Astrocyte of the cerebellum (primary cell): ENCODE measurements at regions not wholly inside any gene's neighbourhood (a gene's known extent, or its start where the extent isn't known, plus 50 kb on each side); places are given as distances from the start of the nearest gene placed in this dataset.

Experiments
- DNase-seq: peaks from one replicate; pipeline ENCODE4 v3.0.0-alpha.2; 2011; ENCODE audit warnings: low read depth
- H3K4me3 ChIP-seq: 2 replicates; pipeline ENCODE4 v1.5.1; 2011; ENCODE audit warnings: mild to moderate bottlenecking, low read depth, low read length, moderate library complexity
- CTCF ChIP-seq: IDR thresholded peaks from 2 replicates; pipeline ENCODE4 v1.5.1; 2012; ENCODE audit warnings: low read length, low read depth, moderate library complexity, mild to moderate bottlenecking; ENCODE audit errors: missing control alignments
- in situ Hi-C: cut with HindIII; loops from 2 replicates; pipeline ENCODE4 v1.10.0; 2017; ENCODE audit warnings: low sequenced_read_pairs

- peak; percentile 40 for DNase-seq
- in situ Hi-C loops = loop anchor here (5.0 kb wide), 1 partner anchor 79 kb away; no protein-coding TSS in a partner anchor
- TF ChIP-seq CTCF = peak; percentile 57
- H3K4me3 ChIP-seq = no peak overlapping the region
These were observed 133.7 kb downstream of the AEBP2 start for GRCh38 chr12:19572920-19573558.

- no peak overlapping the region for H3K4me3 ChIP-seq
- in situ Hi-C loops = loop anchor here (5.0 kb wide), 1 partner anchor 78 kb away; no protein-coding TSS in a partner anchor
- TF ChIP-seq CTCF = no peak
- DNase-seq = no peak
These were observed 134.6 kb downstream of the AEBP2 start for GRCh38 chr12:19573866-19574265.

DNA sequence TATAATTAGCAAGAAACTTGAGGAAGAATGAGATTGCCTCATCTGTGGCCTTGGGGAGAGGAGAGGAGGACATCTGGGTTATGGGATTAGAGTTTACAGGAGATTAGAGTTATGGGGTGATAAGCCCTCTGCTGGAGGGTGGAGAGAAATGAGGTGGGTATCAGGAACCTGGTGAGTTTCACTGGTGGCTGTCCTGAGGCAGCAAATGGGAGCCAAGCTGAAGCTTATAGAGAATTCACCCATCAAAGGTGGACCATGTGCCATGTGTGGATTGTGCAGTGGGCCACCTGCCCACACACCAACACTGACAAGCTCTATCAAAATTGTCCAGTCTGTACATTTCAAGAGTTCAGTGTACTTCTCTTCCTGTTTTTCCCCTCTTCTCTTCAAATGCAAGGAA lies 135.3 kb downstream of the AEBP2 start:
- TF ChIP-seq CTCF = peak; percentile 6
- in situ Hi-C loops = loop anchor here (5.0 kb wide), 1 partner anchor 78 kb away; no protein-coding TSS in a partner anchor
- H3K4me3 ChIP-seq = no peak overlapping the region
- DNase-seq = no peak

DNA sequence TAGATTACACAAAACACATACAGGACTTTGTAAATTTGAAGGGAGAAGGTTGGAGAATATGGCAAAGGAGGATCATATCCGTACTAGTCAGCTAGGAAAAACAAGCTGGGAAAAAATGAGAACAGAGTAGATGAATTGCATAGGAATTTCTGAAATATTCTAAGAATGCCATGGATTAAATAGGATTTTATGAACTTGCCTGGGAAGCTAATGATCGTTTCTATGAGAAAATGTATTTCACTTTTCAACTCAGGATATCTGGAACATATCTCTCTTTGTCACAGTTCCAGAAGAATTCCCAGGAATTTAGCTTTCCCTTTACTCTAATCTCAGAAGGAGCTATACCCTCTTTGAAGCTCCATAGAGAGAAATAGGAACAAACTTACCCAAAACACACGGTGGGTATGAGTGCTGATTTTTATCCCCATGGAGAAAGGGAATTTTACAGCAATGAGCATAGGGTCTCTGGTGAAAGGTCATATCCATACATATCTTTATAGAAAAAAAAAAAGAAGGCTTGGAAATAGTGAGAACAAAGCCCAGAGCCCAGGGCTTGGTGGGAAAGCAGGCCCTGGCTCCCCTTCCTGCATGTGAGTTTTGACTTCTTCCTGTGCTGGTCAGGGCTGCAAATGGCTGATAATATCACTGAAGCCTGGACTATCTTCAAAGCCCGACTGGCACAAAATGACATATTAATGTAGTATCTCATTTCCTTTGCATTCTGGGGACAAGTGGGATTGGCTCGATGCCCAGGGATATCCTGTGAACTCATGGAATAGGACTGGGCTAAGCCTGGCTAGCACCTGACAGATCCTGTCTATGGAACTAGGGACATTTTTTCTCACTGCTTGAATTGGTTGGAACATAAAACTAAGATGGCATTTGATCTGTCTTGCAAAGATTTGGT lies 136.3 kb downstream of the AEBP2 start:
- in situ Hi-C loops = no loop called here
- TF ChIP-seq CTCF = no peak
- no peak overlapping the region for H3K4me3 ChIP-seq
- peak; percentile 26 for DNase-seq

- no peak for TF ChIP-seq CTCF
- H3K4me3 ChIP-seq = no peak overlapping the region
- DNase-seq = no peak
- in situ Hi-C loops = no loop called here
These were observed 137.4 kb downstream of the AEBP2 start for GRCh38 chr12:19576506-19577280.

GRCh38 chr12:19577281-19577530 lies 137.9 kb downstream of the AEBP2 start:
- in situ Hi-C loops = no loop called here
- no peak overlapping the region for H3K4me3 ChIP-seq
- DNase-seq = no peak
- TF ChIP-seq CTCF = no peak
